GM21367 (cell line): ENCODE measurements at regions not wholly inside any gene's neighbourhood (a gene's known extent, or its start where the extent isn't known, plus 50 kb on each side); places are given as distances from the start of the nearest gene placed in this dataset.

Experiments
- ATAC-seq: cut with Tn5 transposase; IDR thresholded peaks from one replicate; pipeline ENCODE4 v1.9.1; 2021; ENCODE audit not compliant: unreplicated experiment

GRCh38 chr14:32254952-32255679 is 52.0 kb upstream of the RNU6-8 start:
- ATAC-seq = peak; percentile 43

- ATAC-seq = no peak
Observed at GRCh38 chr14:32255789-32256188, 52.7 kb upstream of the RNU6-8 start.

- no peak for ATAC-seq
Observed at GRCh38 chr14:32256576-32256975, 53.5 kb upstream of the RNU6-8 start.

- ATAC-seq = no peak
Observed at GRCh38 chr14:32258336-32258993, 55.4 kb upstream of the RNU6-8 start.

GRCh38 chr14:32259368-32260013 is 56.4 kb upstream of the RNU6-8 start:
- peak; percentile 84 for ATAC-seq

GRCh38 chr14:32263939-32264567 is 61.0 kb upstream of the RNU6-8 start:
- no peak for ATAC-seq

- no peak for ATAC-seq
Observed at GRCh38 chr14:32265584-32265983, 62.5 kb upstream of the RNU6-8 start.

GRCh38 chr14:32277998-32278397 is 51.1 kb upstream of the AKAP6 start:
- ATAC-seq = no peak
